NCI-H460 (cell line): ENCODE measurements at regions not wholly inside any gene's neighbourhood (a gene's known extent, or its start where the extent isn't known, plus 50 kb on each side); places are given as distances from the start of the nearest gene placed in this dataset.

Experiments used
- DNase-seq: peaks from one replicate; pipeline ENCODE4 v3.0.0-alpha.2; 2016; ENCODE audit warnings: low read depth; ENCODE audit errors: extremely low read depth

DNA sequence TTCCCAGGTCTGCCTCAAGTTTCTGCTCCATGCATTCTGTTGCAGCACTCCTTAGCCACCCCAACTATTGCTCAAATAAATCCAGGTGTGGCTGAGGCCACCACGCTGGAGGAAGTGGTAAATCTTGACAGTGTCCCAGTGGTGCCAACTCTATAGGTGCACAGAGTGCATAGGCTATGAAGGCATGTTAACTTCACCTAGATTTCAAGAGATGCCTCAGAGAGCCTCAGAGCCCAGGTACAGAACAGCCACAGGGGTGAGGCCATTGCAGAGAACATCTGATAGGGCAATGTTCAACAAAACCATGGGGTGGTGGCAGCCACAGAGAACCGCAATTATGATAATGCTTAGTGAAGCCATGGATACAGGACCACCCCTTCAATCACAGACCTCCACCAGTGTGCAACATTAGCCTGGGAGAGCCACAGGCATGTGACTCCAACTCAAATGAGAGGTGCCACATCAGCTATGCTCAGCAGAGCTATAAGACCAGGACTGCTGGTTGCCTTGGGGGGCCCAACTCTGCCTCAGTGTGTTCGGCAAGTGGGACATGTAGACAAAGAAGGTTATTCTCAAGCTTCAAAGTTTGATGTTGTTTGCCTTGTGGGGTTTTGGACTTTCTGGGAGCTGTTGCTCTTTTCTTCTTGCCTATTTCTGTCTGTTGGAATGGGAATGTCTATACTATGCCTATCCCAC lies 468.7 kb downstream of the ANKRD50 start:
- DNase-seq = no peak

DNA sequence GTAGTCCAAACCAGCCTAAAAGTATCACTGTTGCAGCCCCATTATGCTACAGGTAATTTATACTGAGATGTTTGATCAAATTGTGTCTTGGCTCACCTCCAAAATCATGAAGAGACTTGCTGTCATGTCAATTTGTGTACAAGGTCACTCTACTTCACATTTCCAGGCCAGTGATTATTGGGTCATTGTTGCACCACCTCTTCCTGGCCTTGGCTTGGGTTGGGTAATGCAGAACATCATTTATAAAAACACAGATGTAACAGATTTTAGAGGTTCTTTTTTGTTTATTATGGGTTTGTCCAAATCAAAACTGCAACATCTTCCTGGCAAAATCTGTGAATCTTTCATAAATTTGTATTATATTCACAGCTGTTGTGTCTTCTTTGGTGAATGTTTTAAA lies 459.5 kb downstream of the ANKRD50 start:
- DNase-seq = no peak

DNA sequence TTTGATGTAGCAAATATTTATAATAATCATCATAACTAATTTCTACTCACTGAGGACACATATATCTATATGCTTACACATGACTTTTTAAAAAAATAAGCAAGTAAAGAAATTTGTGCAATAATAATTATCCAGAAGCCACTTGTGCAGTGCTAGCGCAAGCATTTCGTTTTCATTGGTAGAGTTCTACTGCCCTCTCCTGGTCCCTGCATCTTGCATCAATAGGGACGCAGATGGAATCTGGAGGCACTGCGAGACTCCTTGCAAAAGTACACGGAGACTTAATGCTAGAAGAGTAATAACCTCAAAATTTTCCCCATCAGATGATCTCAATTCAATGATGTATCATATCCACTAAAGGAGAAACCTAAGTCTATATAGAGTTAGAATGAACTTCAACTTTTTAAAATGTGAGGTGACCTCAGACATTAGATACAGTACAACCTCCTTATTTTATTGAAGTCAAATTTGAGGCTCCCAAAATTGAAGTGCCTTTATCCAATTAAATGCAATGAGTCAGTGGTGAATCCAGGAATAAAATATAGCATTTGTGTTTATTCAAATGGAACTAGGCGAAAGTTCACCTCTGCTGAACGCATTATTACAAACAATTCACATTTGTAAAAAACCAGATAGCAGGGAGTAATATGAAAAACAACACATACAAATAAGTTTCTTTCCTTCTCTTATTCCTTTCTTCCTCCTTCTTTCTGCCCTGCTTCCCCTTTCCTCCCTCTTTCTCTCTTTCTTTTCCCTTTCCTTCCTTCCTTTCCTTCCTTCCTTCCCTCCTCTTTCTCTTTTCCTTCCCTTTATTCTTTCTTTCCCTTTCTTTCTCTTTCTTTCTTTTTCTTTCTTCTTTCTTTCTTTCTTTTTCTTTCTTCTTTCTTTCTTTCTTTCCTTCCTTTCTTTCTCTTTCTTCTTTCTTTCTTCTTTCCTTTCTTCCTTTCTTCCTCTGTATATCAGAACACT lies 450.0 kb downstream of the ANKRD50 start:
- peak; percentile 61 for DNase-seq

DNA sequence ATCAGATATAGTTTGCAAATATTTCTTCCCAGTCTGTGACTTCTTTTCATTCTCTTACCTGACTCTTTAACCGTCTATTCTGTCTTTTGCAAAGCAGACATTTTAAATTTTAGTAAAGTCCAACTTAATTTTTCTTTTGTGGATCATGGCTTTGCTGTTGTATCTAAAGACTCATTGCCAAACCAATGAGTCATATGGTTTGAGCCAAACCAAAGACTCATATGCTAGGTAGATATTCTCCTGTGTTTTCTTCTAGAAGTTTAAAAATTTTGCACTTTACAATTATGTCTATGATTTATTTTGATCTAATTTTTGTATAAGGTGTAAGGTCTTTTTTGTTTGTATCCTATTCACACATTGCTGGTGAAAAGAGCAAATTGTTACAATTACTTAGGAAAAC lies 446.8 kb downstream of the ANKRD50 start:
- no peak for DNase-seq

DNA sequence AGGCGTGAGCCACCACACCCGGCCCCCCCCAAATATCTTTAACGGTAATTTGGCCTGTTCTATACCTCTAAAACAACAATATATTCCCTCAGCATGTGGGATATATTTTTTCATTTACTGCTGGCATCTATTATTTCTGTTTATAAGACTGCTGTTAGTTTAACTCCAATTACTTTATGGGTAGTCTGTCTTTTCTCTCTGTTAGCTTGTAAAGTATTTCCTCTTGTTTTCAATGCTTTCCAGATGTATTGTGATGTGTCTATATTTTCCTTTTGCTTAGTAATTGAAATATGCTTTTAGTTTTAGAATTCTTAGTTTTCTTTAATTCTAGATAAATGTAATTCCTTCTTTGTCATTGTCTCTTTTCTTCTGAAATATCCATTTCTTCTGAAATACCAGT lies 445.8 kb downstream of the ANKRD50 start:
- no peak for DNase-seq

DNA sequence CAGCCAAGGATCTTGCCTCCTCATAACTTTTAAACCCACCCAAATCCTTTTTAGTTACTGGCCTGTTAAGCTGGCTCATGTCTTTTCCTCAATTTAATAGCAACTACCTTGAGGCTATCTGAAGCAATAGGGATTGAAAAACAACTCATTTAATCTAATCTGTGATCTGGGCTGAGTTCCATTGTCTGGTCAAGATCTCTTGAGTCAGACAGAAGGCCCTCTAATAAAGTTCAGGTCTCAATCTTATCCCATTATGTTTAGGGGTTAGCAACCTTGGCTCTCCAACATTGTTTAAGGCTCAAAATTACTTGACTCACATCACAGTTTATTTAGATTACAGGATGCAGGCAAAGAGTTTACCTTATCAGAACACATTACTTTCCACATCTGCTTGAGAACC lies 436.1 kb downstream of the ANKRD50 start:
- no peak for DNase-seq

DNA sequence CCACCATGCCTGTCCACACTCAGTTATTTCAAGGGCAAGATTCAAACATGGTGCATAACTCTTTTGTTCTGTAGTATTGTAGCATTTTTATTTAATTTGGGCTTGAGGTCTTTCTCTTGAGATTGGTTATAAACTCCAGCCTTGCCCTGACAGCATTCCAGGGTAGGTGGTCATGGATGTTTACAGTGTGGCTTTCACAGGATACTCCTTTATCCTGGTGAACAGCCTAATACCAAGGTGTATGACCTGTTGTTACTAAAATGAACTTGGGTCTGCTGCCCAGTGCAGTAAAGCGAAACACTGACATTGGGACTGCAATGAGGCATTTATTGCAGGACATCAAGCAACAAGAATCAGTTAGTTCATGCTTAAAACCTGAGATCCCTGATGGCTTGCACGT lies 434.8 kb downstream of the ANKRD50 start:
- no peak for DNase-seq

DNA sequence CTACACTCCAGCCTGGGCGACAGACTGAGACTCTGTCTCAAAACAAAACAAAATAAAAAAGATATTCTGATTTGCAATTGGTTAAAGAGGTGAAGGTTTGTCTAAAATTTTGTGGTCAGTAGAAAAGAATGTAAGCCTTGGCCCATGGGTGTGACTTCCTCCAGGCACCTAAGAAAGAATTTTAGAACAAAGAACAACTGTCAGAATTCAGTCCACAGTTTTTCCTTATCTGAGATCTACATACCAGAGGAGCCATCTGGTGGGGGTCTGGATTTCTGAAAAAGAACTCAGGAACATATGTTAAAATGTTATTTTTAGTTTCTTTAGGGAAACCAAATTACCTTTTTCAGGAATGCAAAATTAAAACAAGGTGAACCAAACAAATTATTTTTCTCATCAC lies 434.1 kb downstream of the ANKRD50 start:
- DNase-seq = no peak

DNA sequence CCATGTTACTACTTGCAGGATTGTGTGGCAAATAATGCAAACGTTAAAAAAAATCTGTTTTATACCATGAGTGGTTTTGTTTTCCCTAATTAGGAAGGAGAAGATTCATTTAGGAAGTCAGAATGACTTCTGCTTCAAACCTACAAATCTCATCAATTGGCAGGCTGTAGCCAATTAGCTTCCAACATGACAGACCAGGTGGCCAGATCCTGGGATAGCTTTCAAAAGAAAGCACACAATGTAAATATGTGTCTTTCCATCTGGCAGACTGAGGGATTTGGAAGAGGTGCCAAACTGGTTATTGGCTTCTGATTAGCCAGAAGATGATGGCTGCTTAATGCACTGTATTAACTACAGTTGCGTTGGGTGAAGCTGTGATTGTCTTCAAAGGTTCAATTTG lies 432.8 kb downstream of the ANKRD50 start:
- no peak for DNase-seq

DNA sequence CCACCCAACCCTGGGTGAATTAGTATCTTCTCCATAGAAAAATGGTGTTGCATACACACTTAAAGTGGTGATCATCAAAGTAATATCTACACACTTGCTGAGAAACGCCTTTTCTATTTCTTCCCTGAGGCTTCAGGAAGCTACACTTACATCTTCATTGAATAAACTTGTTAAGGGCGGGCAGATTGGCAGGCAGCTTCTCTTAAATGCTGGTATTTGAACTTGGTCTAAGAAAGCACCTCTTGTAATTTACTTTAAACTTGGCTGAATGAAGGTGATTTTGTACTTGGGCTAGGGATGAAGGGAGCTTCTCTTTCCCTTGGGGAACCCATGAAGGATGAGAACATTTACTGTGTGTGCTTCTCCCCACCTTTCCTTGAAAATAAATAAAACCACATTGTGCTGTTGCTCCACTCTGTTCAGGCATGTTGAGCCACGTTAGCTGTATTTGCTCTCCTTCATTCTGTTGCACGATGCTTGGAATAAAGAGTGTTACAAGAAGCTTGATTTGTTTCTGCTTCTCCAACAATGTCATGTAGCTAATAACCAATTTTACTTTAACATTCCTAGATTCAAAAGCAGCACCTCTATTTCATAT lies 430.1 kb downstream of the ANKRD50 start:
- no peak for DNase-seq

DNA sequence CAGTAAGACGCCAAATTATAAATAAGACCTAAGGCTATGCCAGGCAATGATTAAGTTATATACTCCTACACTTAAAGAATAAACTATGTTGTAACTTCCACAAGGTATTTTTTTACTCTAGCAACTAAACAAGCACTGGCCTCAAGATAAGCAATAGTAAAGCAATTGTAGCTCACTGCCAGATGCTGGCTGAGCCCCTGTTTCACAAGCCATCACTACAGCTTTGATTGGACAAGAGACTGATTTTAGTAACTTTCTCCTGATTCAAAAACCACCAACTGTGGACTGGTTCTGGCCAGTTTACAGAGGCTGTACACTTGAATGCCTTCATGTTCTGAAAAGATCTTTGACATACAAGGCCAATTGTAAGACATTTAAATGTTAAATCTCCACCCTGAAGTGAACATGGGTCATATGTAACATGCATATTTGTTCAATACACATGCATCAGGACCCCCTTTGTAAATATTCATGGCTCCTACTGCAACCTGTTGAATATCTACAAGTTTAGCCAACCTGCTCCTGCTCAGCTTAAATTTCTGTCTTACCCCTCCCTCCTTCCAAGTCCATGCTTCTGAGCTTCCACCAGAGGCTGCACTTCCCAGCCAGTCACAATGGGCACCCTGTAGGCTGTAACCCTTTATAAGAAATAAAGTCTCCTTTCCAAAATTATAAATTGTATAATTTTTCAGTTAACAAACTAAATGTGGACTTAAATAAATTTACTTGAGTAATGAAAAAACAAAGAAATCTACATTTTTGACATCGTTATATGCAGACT lies 423.6 kb downstream of the ANKRD50 start:
- no peak for DNase-seq

DNA sequence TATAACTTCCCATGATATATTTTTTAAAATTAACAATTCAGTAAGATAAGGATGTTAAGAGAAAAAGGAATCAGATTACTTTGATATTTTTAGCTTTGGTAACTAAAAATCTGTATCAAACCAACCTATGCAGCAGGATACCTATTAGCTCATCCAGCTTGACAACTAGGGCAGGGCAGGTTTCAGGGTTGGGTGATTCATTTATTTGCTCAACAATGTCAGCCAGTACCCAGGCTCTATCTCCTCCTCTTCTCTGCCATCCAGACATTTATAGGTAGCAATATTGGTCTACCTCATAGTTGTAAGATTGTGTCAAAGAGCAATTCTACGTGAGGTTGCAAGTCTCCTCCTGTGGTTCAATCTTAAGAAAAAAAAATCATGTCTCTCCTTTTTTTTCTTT lies 421.9 kb downstream of the ANKRD50 start:
- DNase-seq = no peak

DNA sequence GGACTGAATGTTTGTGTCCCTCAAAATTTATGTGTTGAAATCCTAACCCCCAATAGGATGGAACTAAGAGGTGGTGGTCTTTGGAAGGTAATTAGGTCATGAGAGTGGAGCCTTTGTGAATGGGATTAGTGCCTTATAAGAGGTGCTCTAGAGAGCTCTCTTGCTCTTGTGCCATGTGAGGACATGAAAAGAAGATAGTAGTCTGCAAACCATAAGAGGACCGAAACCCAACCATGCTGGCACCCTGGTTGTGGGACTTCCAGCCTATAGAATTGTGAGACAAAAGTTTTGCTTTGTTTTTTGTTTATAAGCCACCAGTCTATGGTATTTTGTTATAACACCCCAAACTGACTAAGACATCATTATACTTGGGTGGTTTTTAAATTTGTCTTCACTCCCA lies 417.1 kb downstream of the ANKRD50 start:
- DNase-seq = no peak

DNA sequence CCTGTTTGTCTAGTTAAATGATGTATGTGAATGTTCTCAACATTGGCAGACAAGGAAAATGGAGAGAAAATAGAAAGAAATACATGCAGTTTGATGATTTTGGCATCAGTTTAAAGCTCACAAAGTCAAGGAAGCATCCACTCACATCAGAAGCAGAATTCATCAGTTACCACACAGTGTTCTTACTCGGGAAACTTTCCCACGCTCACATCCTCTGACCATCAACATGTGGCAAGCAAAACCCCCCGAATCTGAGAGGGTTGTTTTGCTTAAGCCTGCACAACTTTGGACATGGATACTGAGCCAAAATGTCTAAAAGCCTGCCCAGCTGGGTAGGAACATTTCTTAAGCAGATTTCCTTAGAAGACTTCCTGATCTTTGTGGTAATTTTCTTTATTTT lies 407.6 kb downstream of the ANKRD50 start:
- no peak for DNase-seq

DNA sequence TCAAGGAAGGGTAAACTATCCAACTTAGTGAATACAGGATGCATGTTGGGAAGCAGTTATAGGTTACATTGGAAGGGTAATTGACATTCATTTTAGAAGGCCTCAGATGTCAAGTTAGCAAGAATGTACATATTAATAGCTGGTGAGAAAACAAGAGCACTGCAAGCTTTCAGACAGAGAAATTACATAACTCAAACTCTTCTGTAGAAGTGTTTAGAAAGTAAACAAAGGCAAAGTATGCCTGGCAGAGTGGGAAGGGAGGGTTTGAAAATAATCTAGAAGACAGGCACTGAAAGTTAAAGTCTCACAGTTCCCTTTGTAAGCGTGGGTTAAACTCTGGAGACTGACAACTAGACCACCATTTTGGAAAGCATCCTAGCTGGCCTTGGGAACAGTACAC lies 406.2 kb downstream of the ANKRD50 start:
- DNase-seq = no peak

DNA sequence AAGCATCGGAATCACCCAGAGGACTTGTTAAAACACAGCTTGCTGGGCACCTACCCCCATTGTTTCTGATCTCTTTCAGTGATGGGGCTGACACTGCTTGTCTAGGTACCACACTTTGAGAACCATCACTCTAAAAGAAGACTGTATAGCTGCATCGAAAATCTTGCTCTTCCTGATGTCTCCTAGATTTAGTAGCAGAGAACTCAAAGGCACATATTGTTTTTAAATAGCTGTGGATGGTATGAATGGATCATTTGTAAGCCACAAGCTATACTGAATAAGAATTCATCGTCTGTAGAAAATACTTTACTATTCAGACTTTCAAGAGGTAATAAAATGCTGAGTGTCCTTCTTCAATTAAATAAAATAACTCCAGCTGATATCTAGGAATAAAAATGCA lies 405.4 kb downstream of the ANKRD50 start:
- no peak for DNase-seq

DNA sequence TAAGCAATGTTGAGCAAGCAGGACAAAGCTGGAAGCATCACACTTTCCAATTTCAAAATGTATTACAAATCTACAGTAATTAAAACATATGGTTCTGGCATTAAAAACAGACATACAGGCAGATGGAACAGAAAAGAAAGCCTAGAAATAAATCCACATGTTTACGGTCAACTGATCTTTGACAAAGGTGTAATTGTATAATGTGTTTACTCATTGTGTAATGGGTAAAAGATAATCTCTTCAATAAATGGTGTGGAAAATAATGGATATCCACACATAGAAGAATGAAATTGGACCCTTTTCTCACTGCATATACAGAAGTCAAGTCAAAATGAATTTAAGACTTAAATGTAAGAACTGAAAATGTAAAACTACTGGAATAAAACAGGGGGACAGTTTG lies 394.2 kb downstream of the ANKRD50 start:
- DNase-seq = no peak

DNA sequence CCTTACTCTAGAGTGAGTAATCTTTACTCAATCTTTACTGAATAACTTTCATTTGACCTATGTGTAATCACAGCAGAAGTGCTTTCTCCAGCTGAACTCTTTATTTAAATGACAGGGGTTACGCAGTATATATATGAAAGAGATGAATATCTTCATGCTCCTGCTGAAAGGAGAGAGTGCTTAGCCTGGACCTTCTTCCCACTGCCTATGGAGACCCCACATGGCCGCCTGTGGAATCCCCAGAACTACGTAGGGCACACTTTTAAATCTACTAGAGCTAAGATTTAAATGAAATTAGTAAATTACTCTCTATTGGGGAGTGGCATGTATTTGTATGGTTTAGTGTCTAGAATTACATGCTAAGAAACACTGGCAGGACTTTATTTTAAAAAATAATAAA lies 391.2 kb downstream of the ANKRD50 start:
- no peak for DNase-seq

DNA sequence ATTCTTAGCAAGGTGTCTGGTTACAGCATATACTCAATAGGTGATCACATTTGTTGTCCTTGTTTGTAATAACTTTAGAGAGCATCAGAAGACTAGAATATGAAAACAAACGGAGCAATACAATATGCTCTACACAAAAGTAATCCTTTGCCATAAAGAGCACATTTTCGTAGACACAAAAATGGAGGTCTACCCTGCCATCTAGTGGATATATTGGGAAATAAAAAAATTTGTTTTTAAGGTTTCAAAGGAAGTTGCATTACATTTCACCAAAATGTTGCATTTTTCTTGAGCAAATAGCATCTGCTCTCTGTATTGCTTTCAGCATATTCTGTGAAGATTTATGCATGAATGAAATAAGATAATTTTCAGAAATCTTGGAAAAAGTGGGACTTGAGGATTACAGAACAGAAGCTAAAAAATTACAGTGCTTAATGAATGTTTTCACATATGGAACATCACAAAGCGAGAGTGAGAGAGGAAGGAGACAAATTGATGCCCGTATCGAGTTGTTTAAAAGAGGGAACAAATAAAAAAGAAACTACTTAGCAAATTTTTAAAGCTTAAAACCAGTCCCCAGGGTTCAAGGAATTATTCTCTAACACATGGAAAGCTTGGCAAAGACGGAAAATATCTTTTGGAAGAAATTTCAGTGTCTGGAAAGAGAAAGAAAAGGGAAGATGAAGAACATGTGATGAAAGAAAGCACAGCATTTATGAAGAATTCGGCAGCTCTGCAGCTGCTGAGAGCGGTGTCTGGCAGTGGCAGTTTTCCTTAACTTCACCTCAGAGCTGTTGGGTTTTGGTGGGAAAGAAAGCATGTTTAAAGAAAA lies 390.1 kb downstream of the ANKRD50 start:
- DNase-seq = peak; percentile 14

DNA sequence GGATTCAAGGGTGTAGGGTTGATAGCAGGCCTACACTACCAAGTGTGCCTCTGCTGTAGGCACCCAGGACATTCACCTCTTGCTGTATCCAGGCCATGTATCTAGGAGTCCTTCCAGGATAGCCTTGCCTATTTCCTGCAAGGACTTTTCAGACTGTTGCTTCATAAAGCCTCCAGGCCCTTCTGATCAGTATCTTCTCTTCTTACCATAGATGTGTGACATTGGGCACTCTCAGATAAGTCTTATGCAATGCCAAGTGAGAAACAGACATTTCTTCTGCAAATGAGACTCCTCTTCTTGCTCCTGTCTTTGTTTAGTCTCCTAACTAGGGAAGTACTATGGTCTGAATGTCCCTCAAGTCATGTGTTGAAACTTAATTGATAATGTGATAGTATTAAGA lies 386.8 kb downstream of the ANKRD50 start:
- no peak for DNase-seq
